Subcutaneous abdominal adipose tissue (tissue), 5 donors: ENCODE measurements at regions not wholly inside any gene's neighbourhood (a gene's known extent, or its start where the extent isn't known, plus 50 kb on each side); places are given as distances from the start of the nearest gene placed in this dataset.
"Not testable (repeated sequence)": the region's sequence is repeated elsewhere in the genome, so short reads cannot be mapped to it uniquely, and the experiment has no call there.

Experiments used
- H3K27ac ChIP-seq: one replicate; pipeline ENCODE4 v1.7.0; 2013; ENCODE audit warnings: low read depth, mild to moderate bottlenecking, inconsistent platforms, low read length, moderate library complexity
- H3K27me3 ChIP-seq, 5 donors: one replicate each; pipeline ENCODE4 v1.7.0; 2013; ENCODE audit warnings: low read length in 5 of 5, inconsistent platforms in 1 of 5; ENCODE audit not compliant: control insufficient read depth in 5 of 5, insufficient read depth in 4 of 5
- H3K36me3 ChIP-seq, 5 donors: one replicate each; pipeline ENCODE4 v1.7.0; 2013; ENCODE audit warnings: low read length in 5 of 5; ENCODE audit not compliant: control insufficient read depth in 5 of 5, insufficient read depth in 5 of 5
- H3K4me1 ChIP-seq, 5 donors: one replicate each; pipeline ENCODE4 v1.7.0; 2013; ENCODE audit warnings: low read length in 5 of 5, mild to moderate bottlenecking in 3 of 5, moderate library complexity in 1 of 5; ENCODE audit not compliant: control insufficient read depth in 5 of 5, insufficient read depth in 5 of 5
- H3K4me3 ChIP-seq, 5 donors: one replicate each; pipeline ENCODE4 v1.7.0; 2013; ENCODE audit warnings: low read length in 5 of 5, low read depth in 1 of 5
- H3K9ac ChIP-seq, 5 donors: one replicate each; pipeline ENCODE4 v1.7.0; 2013; ENCODE audit warnings: low read length in 5 of 5, mild to moderate bottlenecking in 4 of 5, moderate library complexity in 3 of 5
- H3K9me3 ChIP-seq, 5 donors: one replicate each; pipeline ENCODE4 v1.7.0; 2013; ENCODE audit warnings: low read length in 5 of 5; ENCODE audit not compliant: control insufficient read depth in 5 of 5
- donor health status: healthy.
- donor health status: healthy.
- donor health status: healthy.
- donor health status: healthy.
- donor health status: healthy.

GRCh38 chr3:144984481-144984880 is 1012.9 kb downstream of the DIPK2A start:
- not testable (repeated sequence) for H3K9ac ChIP-seq, H3K4me1 ChIP-seq, H3K9me3 ChIP-seq, H3K27me3 ChIP-seq, H3K36me3 ChIP-seq, H3K4me3 ChIP-seq, H3K27ac ChIP-seq

- Histone ChIP-seq H3K9ac (no peak overlapping the region), H3K9me3 (no peaks in the 10 kb centered on the region), H3K27ac (no peak overlapping the region), H3K36me3 (no peaks in the 10 kb centered on the region), H3K4me1 (no peaks in the 10 kb centered on the region), H3K27me3 (no peaks in the 10 kb centered on the region), H3K4me3 (no peak overlapping the region)
Measured at GRCh38 chr3:144989807-144990206, 1018.2 kb downstream of the DIPK2A start.

GRCh38 chr3:144995856-144996255 is 1024.2 kb downstream of the DIPK2A start:
- no peak overlapping the region for H3K9ac ChIP-seq
- peaks cover 0 to 2% (median 2%) of the 10 kb centered on the region in 5 donors for H3K9me3 ChIP-seq
- no peaks in the 10 kb centered on the region for H3K36me3 ChIP-seq
- no peaks in the 10 kb centered on the region for H3K4me1 ChIP-seq
- no peaks in the 10 kb centered on the region for H3K27me3 ChIP-seq
- H3K27ac ChIP-seq, result no peak overlapping the region
- no peak overlapping the region for H3K4me3 ChIP-seq

DNA sequence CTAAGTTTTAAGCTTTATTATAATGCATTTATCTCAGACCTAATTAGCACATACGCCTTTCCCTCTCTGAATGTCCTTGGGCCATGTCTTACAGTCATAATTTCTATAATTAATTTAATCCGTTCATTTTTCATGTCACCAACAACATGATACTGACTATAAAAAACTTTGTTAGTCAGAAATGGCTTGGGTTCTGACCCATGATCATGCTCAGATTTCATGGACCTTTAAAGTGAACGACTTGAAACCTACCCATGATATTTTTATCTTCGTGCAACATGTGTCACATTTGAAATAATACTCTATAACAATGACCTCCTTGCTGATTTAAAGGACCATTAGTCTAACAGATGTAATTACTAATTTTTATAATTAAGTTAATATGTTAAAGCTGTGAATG is 1033.8 kb downstream of the DIPK2A start:
- no peaks in the 10 kb centered on the region for H3K4me1 ChIP-seq
- H3K9me3 ChIP-seq, result peaks cover 0 to 17% (median 11%) of the 10 kb centered on the region in 5 donors
- H3K27ac ChIP-seq, result no peak overlapping the region
- no peak overlapping the region for H3K4me3 ChIP-seq
- no peak overlapping the region for H3K9ac ChIP-seq
- no peaks in the 10 kb centered on the region for H3K36me3 ChIP-seq
- no peaks in the 10 kb centered on the region for H3K27me3 ChIP-seq

GRCh38 chr3:145006271-145006670 is 1034.6 kb downstream of the DIPK2A start:
- H3K27ac ChIP-seq, result no peak overlapping the region
- peaks cover 0 to 11% (median 9%) of the 10 kb centered on the region in 5 donors for H3K9me3 ChIP-seq
- no peaks in the 10 kb centered on the region for H3K27me3 ChIP-seq
- no peak overlapping the region for H3K4me3 ChIP-seq
- no peaks in the 10 kb centered on the region for H3K36me3 ChIP-seq
- H3K9ac ChIP-seq, result no peak overlapping the region
- no peaks in the 10 kb centered on the region for H3K4me1 ChIP-seq

- H3K27ac ChIP-seq, result no peak overlapping the region
- no peak overlapping the region for H3K9ac ChIP-seq
- H3K4me3 ChIP-seq, result no peak overlapping the region
- no peaks in the 10 kb centered on the region for H3K27me3 ChIP-seq
- no peaks in the 10 kb centered on the region for H3K4me1 ChIP-seq
- no peaks in the 10 kb centered on the region for H3K9me3 ChIP-seq
- no peaks in the 10 kb centered on the region for H3K36me3 ChIP-seq
Measured at GRCh38 chr3:145013931-145014330, 1042.3 kb downstream of the DIPK2A start.

DNA sequence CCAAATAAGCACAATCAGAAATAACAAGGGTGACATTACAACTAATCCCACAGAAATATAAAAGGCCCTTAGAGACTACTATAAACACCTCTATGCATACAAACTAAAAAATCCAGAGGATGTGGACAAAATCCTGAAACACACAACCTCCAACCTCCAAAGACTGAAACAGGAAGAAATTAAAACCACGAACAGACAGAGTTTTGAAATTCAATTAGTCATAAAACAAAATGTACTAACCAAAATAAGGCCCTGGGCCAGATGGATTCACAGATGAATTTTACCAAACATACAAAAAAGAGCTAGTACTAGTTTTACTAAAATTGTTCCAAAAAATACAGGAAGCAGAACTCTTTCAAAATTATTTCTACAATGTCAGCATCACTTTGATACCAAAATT is 1043.6 kb downstream of the DIPK2A start:
- H3K27me3 ChIP-seq, result no peaks in the 10 kb centered on the region
- no peak overlapping the region for H3K9ac ChIP-seq
- no peaks in the 10 kb centered on the region for H3K4me1 ChIP-seq
- no peaks in the 10 kb centered on the region for H3K9me3 ChIP-seq
- H3K27ac ChIP-seq, result no peak overlapping the region
- no peaks in the 10 kb centered on the region for H3K36me3 ChIP-seq
- no peak overlapping the region for H3K4me3 ChIP-seq

DNA sequence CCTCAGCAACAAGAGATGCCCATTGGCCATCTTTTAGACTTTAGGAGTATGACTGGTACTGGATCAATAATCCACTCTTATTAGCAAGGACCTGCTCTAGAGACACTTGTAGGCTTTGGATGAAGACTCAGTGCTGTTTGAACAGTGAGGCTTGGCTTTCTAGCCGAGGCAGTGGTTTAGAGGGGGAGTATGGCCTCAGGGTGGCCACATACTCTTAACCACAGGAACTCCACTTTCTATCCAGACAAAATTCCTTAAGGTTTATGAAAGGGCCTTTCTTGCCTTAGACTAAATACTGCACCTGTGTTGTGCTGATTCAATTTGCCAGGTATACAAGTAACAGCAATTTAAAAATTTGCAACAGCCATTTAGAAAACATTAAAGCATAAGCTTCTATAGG is 1046.3 kb downstream of the DIPK2A start:
- no peaks in the 10 kb centered on the region for H3K27me3 ChIP-seq
- no peaks in the 10 kb centered on the region for H3K9me3 ChIP-seq
- H3K27ac ChIP-seq, result no peak overlapping the region
- no peaks in the 10 kb centered on the region for H3K36me3 ChIP-seq
- H3K4me1 ChIP-seq, result no peaks in the 10 kb centered on the region
- no peak overlapping the region for H3K9ac ChIP-seq
- no peak overlapping the region for H3K4me3 ChIP-seq

DNA sequence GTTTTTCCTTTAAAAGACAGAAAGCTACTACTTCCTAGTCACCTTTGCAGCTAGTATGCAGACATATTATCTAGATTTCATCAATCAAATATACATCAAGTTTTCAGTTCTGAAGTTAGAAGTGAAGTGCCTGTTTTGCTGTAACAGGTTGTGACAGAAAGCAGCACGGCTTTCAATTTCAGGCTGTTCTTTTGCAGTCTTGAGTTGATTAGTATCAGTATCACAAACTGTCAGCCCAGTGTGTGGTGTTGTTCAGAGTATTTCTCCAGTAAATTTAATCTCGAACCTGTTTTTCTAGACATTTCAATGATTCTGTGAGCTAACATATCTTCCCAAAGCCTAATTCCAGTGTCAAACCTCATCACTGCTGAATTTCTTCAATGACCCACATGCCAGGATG is 1050.8 kb downstream of the DIPK2A start:
- Histone ChIP-seq H3K4me3 (no peak overlapping the region), H3K27me3 (no peaks in the 10 kb centered on the region), H3K4me1 (no peaks in the 10 kb centered on the region), H3K9ac (no peak overlapping the region), H3K9me3 (peaks cover 0 to 2% (median 0%) of the 10 kb centered on the region in 5 donors), H3K27ac (no peak overlapping the region), H3K36me3 (no peaks in the 10 kb centered on the region)

GRCh38 chr3:145024700-145025099 is 1053.1 kb downstream of the DIPK2A start:
- Histone ChIP-seq H3K27ac (no peak overlapping the region), H3K9ac (no peak overlapping the region), H3K36me3 (no peaks in the 10 kb centered on the region), H3K9me3 (peaks cover 0 to 5% (median 0%) of the 10 kb centered on the region in 5 donors), H3K4me3 (no peak overlapping the region), H3K27me3 (no peaks in the 10 kb centered on the region), H3K4me1 (no peaks in the 10 kb centered on the region)

GRCh38 chr3:145027186-145027585 is 1055.6 kb downstream of the DIPK2A start:
- H3K36me3 ChIP-seq, H3K4me1 ChIP-seq, H3K27ac ChIP-seq, H3K9ac ChIP-seq, H3K4me3 ChIP-seq, H3K9me3 ChIP-seq, H3K27me3 ChIP-seq: not testable (repeated sequence)
